ENCODE measurements at regions not wholly inside any gene's neighbourhood (a gene's known extent, or its start where the extent isn't known, plus 50 kb on each side); places are given as distances from the start of the nearest gene placed in this dataset.

GRCh38 chr9:28212979-28213378 lies 639.7 kb upstream of the C9orf72 start (continued):
- TF ChIP-seq TFDP2 (CRISPR knock-in tag; IDR thresholded peaks at IDR 0.05), result no peak
- TF ChIP-seq ZNF430 (CRISPR knock-in tag; IDR thresholded peaks at IDR 0.05), result no peak
- TF ChIP-seq SUZ12 (IDR thresholded peaks at IDR 0.05; ENCODE audit: low read depth, low read length), result no peak
- no peak for TF ChIP-seq HDAC1 (CRISPR knock-in tag; IDR thresholded peaks at IDR 0.05)
- TF ChIP-seq ZNF503 (CRISPR knock-in tag; IDR thresholded peaks at IDR 0.05), result no peak; the same call in 1 of the 2 replicates
- TF ChIP-seq MXD1 (CRISPR knock-in tag; IDR thresholded peaks at IDR 0.05), result no peak
- TF ChIP-seq ZNF224 (CRISPR knock-in tag; IDR thresholded peaks at IDR 0.05), result no peak
- 0 out of 2 replicates have a peak, but pooled peaks have one; percentile 10 for TF ChIP-seq PPARG (CRISPR knock-in tag; conservative IDR thresholded peaks at IDR 0.05)
- TF ChIP-seq RAD51 (IDR thresholded peaks at IDR 0.05; ENCODE audit: borderline replicate concordance), result no peak
- no peak for TF ChIP-seq ZHX1 (CRISPR knock-in tag; IDR thresholded peaks at IDR 0.05; ENCODE audit: low read depth)
- no peak for TF ChIP-seq ZNF138 (CRISPR knock-in tag; IDR thresholded peaks at IDR 0.05; ENCODE audit: low read depth)
- TF ChIP-seq CTCF (CRISPR knock-in tag; IDR thresholded peaks at IDR 0.05), result no peak
- no peak for TF ChIP-seq STAG1 (CRISPR knock-in tag; IDR thresholded peaks at IDR 0.05)
- TF ChIP-seq CHCHD3 (CRISPR knock-in tag; IDR thresholded peaks at IDR 0.05), result no peak
- no peak for TF ChIP-seq ZNF292 (CRISPR knock-in tag; IDR thresholded peaks at IDR 0.05; ENCODE audit: borderline replicate concordance, low read depth)
- TF ChIP-seq TEF (CRISPR knock-in tag; IDR thresholded peaks at IDR 0.05), result no peak
- TF ChIP-seq ZNF691 (CRISPR knock-in tag; IDR thresholded peaks at IDR 0.05; ENCODE audit: borderline replicate concordance, low read depth), result no peak
- no peak for TF ChIP-seq ZNF749 (CRISPR knock-in tag; IDR thresholded peaks at IDR 0.05; ENCODE audit: borderline replicate concordance)
